H9 (cell line): ENCODE measurements at regions not wholly inside any gene's neighbourhood (a gene's known extent, or its start where the extent isn't known, plus 50 kb on each side); places are given as distances from the start of the nearest gene placed in this dataset.

Experiments used
- DNase-seq: peaks from one replicate; pipeline ENCODE4 v3.0.0-alpha.2; 2017
- H2AFZ ChIP-seq: one replicate; pipeline ENCODE4 v1.6.1; 2013; ENCODE audit warnings: mild to moderate bottlenecking, low read length, control low read depth, moderate library complexity
- H2AK5ac ChIP-seq: 2 replicates; pipeline ENCODE4 v1.6.1; 2013; ENCODE audit warnings: low read length, control low read depth, mixed read lengths; ENCODE audit not compliant: insufficient read length
- H2BK120ac ChIP-seq: one replicate; pipeline ENCODE4 v1.6.1; 2013; ENCODE audit warnings: low read depth, mild to moderate bottlenecking, low read length, control low read depth, inconsistent platforms; ENCODE audit not compliant: poor library complexity, severe bottlenecking
- H2BK12ac ChIP-seq: 2 replicates; pipeline ENCODE4 v1.6.1; 2013; ENCODE audit warnings: low read length, control low read depth, mixed read lengths, low read depth; ENCODE audit not compliant: insufficient read length
- H2BK15ac ChIP-seq: 2 replicates; pipeline ENCODE4 v1.6.1; 2013; ENCODE audit warnings: low read depth, low read length, control low read depth
- H2BK20ac ChIP-seq: one replicate; pipeline ENCODE4 v1.6.1; 2013; ENCODE audit warnings: low read depth, mild to moderate bottlenecking, low read length, control low read depth, inconsistent platforms; ENCODE audit not compliant: poor library complexity, severe bottlenecking
- H2BK5ac ChIP-seq: 2 replicates; pipeline ENCODE4 v1.6.1; 2013; ENCODE audit warnings: low read length, control low read depth, mixed read lengths; ENCODE audit not compliant: insufficient read length
- H3K14ac ChIP-seq: 2 replicates; pipeline ENCODE4 v1.6.1; 2013; ENCODE audit warnings: low read length, control low read depth; ENCODE audit not compliant: insufficient read depth
- H3K18ac ChIP-seq: 2 replicates; pipeline ENCODE4 v1.6.1; 2013; ENCODE audit warnings: low read depth, mild to moderate bottlenecking, mixed read lengths, low read length, control low read depth; ENCODE audit not compliant: insufficient read length
- H3K23ac ChIP-seq: 2 replicates; pipeline ENCODE4 v1.6.1; 2013; ENCODE audit warnings: low read length, control low read depth, mixed read lengths, low read depth; ENCODE audit not compliant: insufficient read length
- H3K23me2 ChIP-seq: 2 replicates; pipeline ENCODE4 v1.6.1; 2013; ENCODE audit warnings: low read depth, mild to moderate bottlenecking, mixed read lengths, low read length, control low read depth; ENCODE audit not compliant: insufficient read length, poor library complexity, severe bottlenecking
- H3K27ac ChIP-seq: 2 replicates; pipeline ENCODE4 v1.5.1; 2013; ENCODE audit warnings: low read length, control low read depth, mixed read lengths, low read depth; ENCODE audit not compliant: insufficient read length
- H3K27me3 ChIP-seq: 2 replicates; pipeline ENCODE4 v1.6.1; 2013; ENCODE audit warnings: low read length, control low read depth, inconsistent platforms; ENCODE audit not compliant: insufficient read depth
- H3K4ac ChIP-seq: 2 replicates; pipeline ENCODE4 v1.6.1; 2013; ENCODE audit warnings: low read depth, mild to moderate bottlenecking, control low read depth, inconsistent platforms, low read length, moderate library complexity
- H3K4me1 ChIP-seq: 2 replicates; pipeline ENCODE4 v1.6.1; 2013; ENCODE audit warnings: low read length, control low read depth, inconsistent platforms; ENCODE audit not compliant: insufficient read depth
- H3K4me2 ChIP-seq: 2 replicates; pipeline ENCODE4 v1.6.1; 2013; ENCODE audit warnings: low read length, control low read depth, mixed read lengths; ENCODE audit not compliant: insufficient read length, insufficient read depth
- H3K56ac ChIP-seq: 2 replicates; pipeline ENCODE4 v1.6.1; 2013; ENCODE audit warnings: low read depth, mild to moderate bottlenecking, mixed read lengths, low read length, control low read depth; ENCODE audit not compliant: insufficient read length
- H3K79me1 ChIP-seq: 2 replicates; pipeline ENCODE4 v1.6.1; 2013; ENCODE audit warnings: low read depth, mild to moderate bottlenecking, moderate library complexity, low read length, control low read depth, inconsistent platforms; ENCODE audit not compliant: insufficient read depth, poor library complexity, severe bottlenecking
- H3K79me2 ChIP-seq: 2 replicates; pipeline ENCODE4 v1.6.1; 2013; ENCODE audit warnings: low read length, control low read depth, inconsistent platforms; ENCODE audit not compliant: insufficient read depth
- H3K9ac ChIP-seq: 2 replicates; pipeline ENCODE4 v1.6.1; 2013; ENCODE audit warnings: low read length, control low read depth, mixed read lengths; ENCODE audit not compliant: insufficient read length; ENCODE audit errors: extremely low read depth
- H3K9me3 ChIP-seq: one replicate; pipeline ENCODE4 v1.6.1; 2013; ENCODE audit warnings: low read depth, low read length, inconsistent platforms; ENCODE audit not compliant: control insufficient read depth
- H3T11ph ChIP-seq: one replicate; pipeline ENCODE4 v1.6.1; 2013; ENCODE audit warnings: mild to moderate bottlenecking, low read length, control low read depth, inconsistent platforms
- H4K20me1 ChIP-seq: one replicate; pipeline ENCODE4 v1.6.1; 2013; ENCODE audit not compliant: control insufficient read depth, insufficient read length, insufficient read depth
- H4K5ac ChIP-seq: 2 replicates; pipeline ENCODE4 v1.6.1; 2013; ENCODE audit warnings: low read depth, mild to moderate bottlenecking, mixed read lengths, low read length, control low read depth; ENCODE audit not compliant: insufficient read length
- H4K8ac ChIP-seq: replicated peaks from 2 replicates; pipeline ENCODE4 v1.6.1; 2013; ENCODE audit warnings: low read length, control low read depth, mixed read lengths, low read depth; ENCODE audit not compliant: insufficient read length
- H4K91ac ChIP-seq: 2 replicates; pipeline ENCODE4 v1.6.1; 2013; ENCODE audit warnings: low read depth, mild to moderate bottlenecking, moderate library complexity, mixed read lengths, low read length, control low read depth; ENCODE audit not compliant: insufficient read length
- H3K27ac Mint-ChIP-seq, 3 experiments: 2 replicates in 2 of 3; 3 replicates in 1 of 3; pipeline ENCODE4 v1.8.0; 2020 to 2021; ENCODE audit warnings: mixed read lengths in 3 of 3, mild to moderate bottlenecking in 1 of 3, moderate library complexity in 1 of 3
- H3K27me3 Mint-ChIP-seq: 2 replicates; pipeline ENCODE4 v1.8.0; 2021; ENCODE audit warnings: low read depth, mild to moderate bottlenecking, moderate library complexity, mixed read lengths
- H3K36me3 Mint-ChIP-seq, 3 experiments: 2 replicates in 2 of 3; 3 replicates in 1 of 3; pipeline ENCODE4 v1.8.0; 2020 to 2021; ENCODE audit warnings: low read depth in 3 of 3, mixed read lengths in 3 of 3; ENCODE audit not compliant: insufficient read depth in 1 of 3
- H3K4me1 Mint-ChIP-seq, 2 experiments: 2 replicates each; pipeline ENCODE4 v1.8.0; 2020; ENCODE audit warnings: mixed read lengths in 2 of 2
- H3K4me3 Mint-ChIP-seq, 2 experiments: 2 replicates in 1 of 2; 3 replicates in 1 of 2; pipeline ENCODE4 v1.8.0; 2020 to 2021; ENCODE audit warnings: mild to moderate bottlenecking in 2 of 2, mixed read lengths in 2 of 2, moderate library complexity in 1 of 2
- H3K9me3 Mint-ChIP-seq, 2 experiments: 2 replicates in 1 of 2; 3 replicates in 1 of 2; pipeline ENCODE4 v1.8.0; 2020; ENCODE audit warnings: mild to moderate bottlenecking in 2 of 2, mixed read lengths in 2 of 2, moderate library complexity in 1 of 2
- CTCF ChIP-seq: fragments of 200-600 bp; sonication (generic); conservative IDR thresholded peaks from 3 replicates; pipeline ENCODE4 v1.8.0; 2021; ENCODE audit warnings: antibody characterized with exemption, mild to moderate bottlenecking
- WGBS: extraction: QIAGEN DNeasy Blood & Tissue Kit; methylation state at CpG from one replicate; pipeline ENCODE4 v1.1.7; 2013; ENCODE audit warnings: missing lambda C conversion rate, low lambda C conversion rate, mixed read lengths; ENCODE audit not compliant: insufficient read length; ENCODE audit errors: extremely low coverage; 5-methylcytosine and 5-hydroxymethylcytosine counted together

GRCh38 chr2:22055784-22056620 is 932.2 kb downstream of the TDRD15 start:
- Histone ChIP-seq H3K79me1 (no peaks in the 10 kb centered on the region), H2BK120ac (no peak overlapping the region), H2BK15ac (no peak overlapping the region), H3K27ac (no peak overlapping the region), H3K4me2 (no peak overlapping the region), H3K79me2 (no peaks in the 10 kb centered on the region), H3K4ac (no peak overlapping the region), H2AFZ (no peak overlapping the region), H3K9me3 (no peaks in the 10 kb centered on the region), H4K20me1 (no peaks in the 10 kb centered on the region), H2AK5ac (no peak overlapping the region), H3T11ph (no peak overlapping the region), H3K27me3 (no peaks in the 10 kb centered on the region), H4K5ac (no peak overlapping the region), H3K18ac (no peak overlapping the region), H3K23me2 (no peaks in the 10 kb centered on the region), H3K23ac (no peak overlapping the region), H2BK20ac (no peak overlapping the region), H4K8ac (no peak overlapping the region), H3K9ac (no peak overlapping the region), H2BK5ac (no peak overlapping the region), H2BK12ac (no peak overlapping the region), H3K4me1 (no peaks in the 10 kb centered on the region), H3K14ac (no peak overlapping the region), H3K56ac (no peak overlapping the region), H4K91ac (no peak overlapping the region)
- Mint-ChIP-seq H3K4me3 (no peak overlapping the region), H3K27ac (no peak overlapping the region), H3K9me3 (no peaks in the 10 kb centered on the region), H3K27me3 (no peaks in the 10 kb centered on the region; the same call in 1 of the 2 replicates), H3K4me1 (no peaks in the 10 kb centered on the region), H3K36me3 (no peaks in the 10 kb centered on the region)
- no peak for DNase-seq
- no CpG with 5 or more reads among the region's 4 CpGs for WGBS
- TF ChIP-seq CTCF: no peak
